Liver (tissue), 3 donors: ENCODE measurements at regions not wholly inside any gene's neighbourhood (a gene's known extent, or its start where the extent isn't known, plus 50 kb on each side); places are given as distances from the start of the nearest gene placed in this dataset.

ENCODE experiments used
- GABPA ChIP-seq, 2 donors: IDR thresholded peaks in 1 of 2; conservative IDR thresholded peaks in 1 of 2; 2 replicates each; pipeline ENCODE4 v1.6.1; 2016; ENCODE audit warnings: antibody characterized with exemption in 2 of 2, mild to moderate bottlenecking in 1 of 2, moderate library complexity in 1 of 2
- TF ChIP-seq, protein P1 (sequence below): fragments of 150-350 bp; IDR thresholded peaks from 2 replicates; pipeline ENCODE4 v1.5.1; 2017; ENCODE audit warnings: improper control_type of control experiment, low read depth, low read length; ENCODE audit not compliant: missing input control
- TF ChIP-seq, protein P2 (sequence below): IDR thresholded peaks from 2 replicates; pipeline ENCODE4 v1.6.1; 2016; ENCODE audit warnings: antibody characterized with exemption
- donor health status: healthy.
- donor health status: healthy.

DNA sequence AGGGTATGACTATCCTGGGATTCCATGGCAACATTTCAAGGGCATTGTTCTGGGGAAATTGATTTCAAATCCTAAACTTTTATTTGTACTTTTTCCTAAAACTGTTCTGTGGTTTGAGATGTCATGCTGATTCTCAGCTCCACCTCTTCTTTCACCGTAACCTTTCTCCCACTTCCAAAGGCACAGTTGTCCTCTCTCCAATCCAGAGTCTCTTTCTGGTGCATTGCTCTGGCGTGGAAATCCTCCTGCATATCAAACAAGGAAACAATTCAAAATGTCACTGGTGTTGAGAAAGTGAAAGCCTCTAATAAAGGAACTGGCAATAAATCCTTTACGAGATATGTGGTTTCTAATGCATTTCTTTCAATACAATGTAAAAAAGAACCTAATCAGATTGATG lies 155.1 kb upstream of the CDH2 start:
- TF ChIP-seq, protein P1, sequence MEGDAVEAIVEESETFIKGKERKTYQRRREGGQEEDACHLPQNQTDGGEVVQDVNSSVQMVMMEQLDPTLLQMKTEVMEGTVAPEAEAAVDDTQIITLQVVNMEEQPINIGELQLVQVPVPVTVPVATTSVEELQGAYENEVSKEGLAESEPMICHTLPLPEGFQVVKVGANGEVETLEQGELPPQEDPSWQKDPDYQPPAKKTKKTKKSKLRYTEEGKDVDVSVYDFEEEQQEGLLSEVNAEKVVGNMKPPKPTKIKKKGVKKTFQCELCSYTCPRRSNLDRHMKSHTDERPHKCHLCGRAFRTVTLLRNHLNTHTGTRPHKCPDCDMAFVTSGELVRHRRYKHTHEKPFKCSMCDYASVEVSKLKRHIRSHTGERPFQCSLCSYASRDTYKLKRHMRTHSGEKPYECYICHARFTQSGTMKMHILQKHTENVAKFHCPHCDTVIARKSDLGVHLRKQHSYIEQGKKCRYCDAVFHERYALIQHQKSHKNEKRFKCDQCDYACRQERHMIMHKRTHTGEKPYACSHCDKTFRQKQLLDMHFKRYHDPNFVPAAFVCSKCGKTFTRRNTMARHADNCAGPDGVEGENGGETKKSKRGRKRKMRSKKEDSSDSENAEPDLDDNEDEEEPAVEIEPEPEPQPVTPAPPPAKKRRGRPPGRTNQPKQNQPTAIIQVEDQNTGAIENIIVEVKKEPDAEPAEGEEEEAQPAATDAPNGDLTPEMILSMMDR = no peak
- TF ChIP-seq, protein P2, sequence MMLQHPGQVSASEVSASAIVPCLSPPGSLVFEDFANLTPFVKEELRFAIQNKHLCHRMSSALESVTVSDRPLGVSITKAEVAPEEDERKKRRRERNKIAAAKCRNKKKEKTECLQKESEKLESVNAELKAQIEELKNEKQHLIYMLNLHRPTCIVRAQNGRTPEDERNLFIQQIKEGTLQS = no peak
- TF ChIP-seq GABPA (IDR thresholded peaks at IDR 0.05 in 1 of 2, conservative IDR thresholded peaks at IDR 0.05 in 1 of 2) = no peak
